Hepatocyte (in vitro differentiated cells): ENCODE measurements at regions not wholly inside any gene's neighbourhood (a gene's known extent, or its start where the extent isn't known, plus 50 kb on each side); places are given as distances from the start of the nearest gene placed in this dataset.

Source experiments
- DNase-seq: peaks from one replicate; pipeline ENCODE4 v3.0.0-alpha.2; 2016; ENCODE audit warnings: low spot score
- H2AFZ ChIP-seq: fragments of 200-600 bp; sonication (generic); 2 replicates; pipeline ENCODE4 v1.6.0; 2016; ENCODE audit warnings: antibody characterized with exemption, mild to moderate bottlenecking
- H3K27ac ChIP-seq: fragments of 200-600 bp; sonication (generic); 2 replicates; pipeline ENCODE4 v1.5.1; 2016; ENCODE audit warnings: mild to moderate bottlenecking
- H3K27me3 ChIP-seq: fragments of 200-600 bp; sonication (generic); 2 replicates; pipeline ENCODE4 v1.6.1; 2016
- H3K36me3 ChIP-seq: fragments of 200-600 bp; sonication (generic); replicated peaks from 2 replicates; pipeline ENCODE4 v1.5.1; 2016; ENCODE audit warnings: low read depth; ENCODE audit not compliant: insufficient read depth
- H3K4me1 ChIP-seq: fragments of 200-600 bp; sonication (generic); 2 replicates; pipeline ENCODE4 v1.5.1; 2016; ENCODE audit warnings: mild to moderate bottlenecking, moderate library complexity; ENCODE audit not compliant: insufficient read depth
- H3K4me2 ChIP-seq: fragments of 200-600 bp; sonication (generic); 2 replicates; pipeline ENCODE4 v1.6.0; 2016
- H3K4me3 ChIP-seq: fragments of 200-600 bp; sonication (generic); 2 replicates; pipeline ENCODE4 v1.5.1; 2016; ENCODE audit warnings: mild to moderate bottlenecking
- H3K79me2 ChIP-seq: fragments of 200-600 bp; sonication (generic); 2 replicates; pipeline ENCODE4 v1.6.0; 2017; ENCODE audit warnings: mild to moderate bottlenecking
- H3K9me2 ChIP-seq: fragments of 200-600 bp; sonication (generic); replicated peaks from 2 replicates; pipeline ENCODE4 v1.6.0; 2017; ENCODE audit warnings: mild to moderate bottlenecking; ENCODE audit not compliant: insufficient read depth
- H3K9me3 ChIP-seq: fragments of 200-600 bp; sonication (generic); 2 replicates; pipeline ENCODE4 v1.5.1; 2016; ENCODE audit warnings: low read depth, mild to moderate bottlenecking
- H4K20me1 ChIP-seq: fragments of 200-600 bp; sonication (generic); 2 replicates; pipeline ENCODE4 v1.6.0; 2016; ENCODE audit warnings: mild to moderate bottlenecking; ENCODE audit not compliant: insufficient read depth, poor library complexity, severe bottlenecking
- EZH2 ChIP-seq: fragments of 200-600 bp; sonication (generic); IDR thresholded peaks from 2 replicates; pipeline ENCODE4 v1.6.1; 2016; ENCODE audit warnings: antibody characterized with exemption, mild to moderate bottlenecking, borderline replicate concordance
- EZH2phosphoT487 ChIP-seq: fragments of 200-600 bp; sonication (generic); IDR thresholded peaks from one replicate; pipeline ENCODE4 v1.6.1; 2018; ENCODE audit warnings: antibody characterized with exemption, mild to moderate bottlenecking, low read depth, moderate library complexity; ENCODE audit not compliant: unreplicated experiment, severe bottlenecking
- whole genome bisulfite sequencing: methylation state at CpG from one replicate; pipeline ENCODE4 v1.1.6; 2016; ENCODE audit warnings: low lambda C conversion rate; ENCODE audit errors: missing lambda C conversion rate; 5-methylcytosine and 5-hydroxymethylcytosine counted together
- TF ChIP-seq, protein P1 (sequence below): fragments of 200-600 bp; sonication (generic); IDR thresholded peaks from 2 replicates; pipeline ENCODE4 v1.5.1; 2016; ENCODE audit warnings: antibody characterized with exemption, mild to moderate bottlenecking; ENCODE audit not compliant: poor library complexity

DNA sequence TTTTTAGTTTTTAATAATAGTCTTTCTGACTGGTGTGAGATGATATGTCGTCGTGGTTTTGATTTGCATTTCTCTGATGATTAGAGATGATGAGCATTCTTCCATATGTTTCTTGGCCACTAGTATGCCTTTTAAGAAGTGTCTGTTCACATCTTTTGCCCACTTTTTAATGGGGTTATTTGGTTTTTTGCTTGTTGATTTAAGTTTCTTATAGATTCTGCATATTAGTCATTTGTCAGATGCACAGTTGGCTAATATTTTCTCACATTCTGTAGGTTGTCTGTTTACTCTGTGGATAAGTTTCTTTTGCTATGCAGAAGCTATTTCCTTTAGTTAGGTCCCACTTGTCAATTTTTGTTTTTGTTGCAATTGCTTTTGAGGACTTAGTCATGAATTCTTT is 185.4 kb downstream of the SUCNR1 start:
- Histone ChIP-seq H3K36me3 (no peaks in the 10 kb centered on the region), H3K27me3 (no peaks in the 10 kb centered on the region), H3K9me2 (no peaks in the 10 kb centered on the region), H3K4me3 (no peak overlapping the region), H3K79me2 (no peaks in the 10 kb centered on the region), H4K20me1 (no peaks in the 10 kb centered on the region), H3K9me3 (no peaks in the 10 kb centered on the region), H3K4me1 (peaks cover 17% of the 10 kb centered on the region), H2AFZ (no peak overlapping the region), H3K27ac (no peak overlapping the region), H3K4me2 (no peak overlapping the region)
- no peak for TF ChIP-seq EZH2phosphoT487
- TF ChIP-seq, protein P1, sequence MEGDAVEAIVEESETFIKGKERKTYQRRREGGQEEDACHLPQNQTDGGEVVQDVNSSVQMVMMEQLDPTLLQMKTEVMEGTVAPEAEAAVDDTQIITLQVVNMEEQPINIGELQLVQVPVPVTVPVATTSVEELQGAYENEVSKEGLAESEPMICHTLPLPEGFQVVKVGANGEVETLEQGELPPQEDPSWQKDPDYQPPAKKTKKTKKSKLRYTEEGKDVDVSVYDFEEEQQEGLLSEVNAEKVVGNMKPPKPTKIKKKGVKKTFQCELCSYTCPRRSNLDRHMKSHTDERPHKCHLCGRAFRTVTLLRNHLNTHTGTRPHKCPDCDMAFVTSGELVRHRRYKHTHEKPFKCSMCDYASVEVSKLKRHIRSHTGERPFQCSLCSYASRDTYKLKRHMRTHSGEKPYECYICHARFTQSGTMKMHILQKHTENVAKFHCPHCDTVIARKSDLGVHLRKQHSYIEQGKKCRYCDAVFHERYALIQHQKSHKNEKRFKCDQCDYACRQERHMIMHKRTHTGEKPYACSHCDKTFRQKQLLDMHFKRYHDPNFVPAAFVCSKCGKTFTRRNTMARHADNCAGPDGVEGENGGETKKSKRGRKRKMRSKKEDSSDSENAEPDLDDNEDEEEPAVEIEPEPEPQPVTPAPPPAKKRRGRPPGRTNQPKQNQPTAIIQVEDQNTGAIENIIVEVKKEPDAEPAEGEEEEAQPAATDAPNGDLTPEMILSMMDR: no peak
- no peak for TF ChIP-seq EZH2
- no peak for DNase-seq
- 95% methylated on average over 2 of the region's 2 CpGs for whole genome bisulfite sequencing

DNA sequence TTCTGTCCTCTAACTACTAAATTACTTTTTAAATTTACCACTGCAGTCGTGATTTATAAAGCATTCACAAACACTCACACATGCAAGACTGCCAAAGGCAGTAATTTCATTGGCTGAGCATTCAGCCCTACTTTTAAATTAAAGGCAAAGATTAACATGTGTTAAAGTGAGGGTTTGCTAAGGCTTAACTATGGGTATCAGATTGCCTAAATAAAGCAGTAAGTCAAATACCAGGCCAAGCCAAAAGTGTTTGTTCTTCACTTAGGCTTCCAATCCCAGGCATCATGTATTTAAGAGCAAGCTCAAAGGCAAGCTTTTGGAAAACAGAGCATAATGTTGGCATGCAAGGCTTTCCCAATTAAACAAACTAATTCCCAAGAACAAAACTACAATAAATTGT is 187.3 kb downstream of the SUCNR1 start:
- Histone ChIP-seq H3K9me3 (no peaks in the 10 kb centered on the region), H3K27me3 (no peaks in the 10 kb centered on the region), H3K4me2 (no peak overlapping the region), H3K36me3 (no peaks in the 10 kb centered on the region), H3K4me3 (no peak overlapping the region), H3K27ac (no peak overlapping the region), H4K20me1 (no peaks in the 10 kb centered on the region), H3K4me1 (peaks cover 17% of the 10 kb centered on the region), H2AFZ (no peak overlapping the region), H3K79me2 (no peaks in the 10 kb centered on the region), H3K9me2 (no peaks in the 10 kb centered on the region)
- TF ChIP-seq EZH2phosphoT487 (no peak), EZH2 (no peak)
- TF ChIP-seq, protein P1: no peak
- no peak for DNase-seq
- WGBS: 33% methylated on average over 1 of the region's 1 CpG

DNA sequence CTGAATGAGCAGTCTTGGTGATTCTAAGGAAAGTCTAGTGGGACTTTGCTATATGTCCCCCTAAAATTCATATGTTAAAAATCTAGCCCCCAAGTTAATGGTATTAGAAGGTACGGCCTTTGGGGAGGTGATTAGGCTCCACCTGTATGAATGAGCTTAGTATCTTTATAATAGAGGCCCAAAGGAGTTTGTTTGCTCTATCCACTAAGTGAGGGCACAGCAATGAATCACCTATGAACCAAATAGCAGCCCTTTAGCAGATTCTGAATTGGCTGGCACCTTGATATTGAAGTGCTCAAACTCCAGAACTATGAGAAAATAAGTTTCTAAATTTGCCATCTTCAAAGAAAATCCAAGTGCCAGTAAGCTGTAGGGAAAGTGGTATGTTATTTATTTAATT is 187.9 kb downstream of the SUCNR1 start:
- no peak overlapping the region for H3K27ac ChIP-seq
- TF ChIP-seq EZH2 (no peak), EZH2phosphoT487 (no peak)
- TF ChIP-seq, protein P1: no peak

DNA sequence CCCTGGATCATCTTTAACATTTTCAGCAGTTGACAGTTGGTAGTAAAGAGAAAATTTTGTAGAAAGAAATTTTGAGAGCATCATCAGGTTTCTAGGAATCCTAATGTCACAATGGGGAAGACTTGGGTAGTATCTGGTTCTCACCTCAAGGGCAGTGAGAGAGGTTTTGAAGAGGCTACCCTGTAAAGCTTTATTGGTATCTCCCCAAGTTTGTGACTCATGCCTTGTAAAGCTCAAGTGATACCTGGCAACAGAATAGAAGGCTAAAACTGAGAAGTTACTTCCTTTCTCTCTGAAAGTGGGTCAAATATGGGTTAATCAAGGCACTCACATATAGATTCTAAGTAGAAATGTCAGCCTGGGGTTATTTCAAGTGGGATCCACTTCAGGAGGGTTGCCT is 196.4 kb downstream of the SUCNR1 start:
- H3K9me2 ChIP-seq: no peaks in the 10 kb centered on the region
- no peak overlapping the region for H2AFZ ChIP-seq

More for the DNA sequence above, 187.9 kb downstream of the SUCNR1 start:
- Histone ChIP-seq H3K4me1 (peaks cover 12% of the 10 kb centered on the region), H3K79me2 (no peaks in the 10 kb centered on the region), H3K9me2 (no peaks in the 10 kb centered on the region), H3K4me2 (no peak overlapping the region), H3K27me3 (no peaks in the 10 kb centered on the region), H4K20me1 (no peaks in the 10 kb centered on the region), H3K4me3 (no peak overlapping the region), H2AFZ (no peak overlapping the region), H3K9me3 (no peaks in the 10 kb centered on the region), H3K36me3 (no peaks in the 10 kb centered on the region)
- no peak for DNase-seq
- 48% methylated on average over 1 of the region's 1 CpG for WGBS

More for the DNA sequence above, 196.4 kb downstream of the SUCNR1 start:
- Histone ChIP-seq H3K4me1 (no peaks in the 10 kb centered on the region), H3K4me3 (no peak overlapping the region), H4K20me1 (no peaks in the 10 kb centered on the region), H3K9me3 (no peaks in the 10 kb centered on the region), H3K4me2 (no peak overlapping the region), H3K79me2 (no peaks in the 10 kb centered on the region), H3K27ac (no peak overlapping the region), H3K36me3 (no peaks in the 10 kb centered on the region), H3K27me3 (no peaks in the 10 kb centered on the region)
- no peak for DNase-seq
- TF ChIP-seq, protein P1: no peak
- no peak for TF ChIP-seq EZH2
